HCT116 (cell line): ENCODE measurements at regions not wholly inside any gene's neighbourhood (a gene's known extent, or its start where the extent isn't known, plus 50 kb on each side); places are given as distances from the start of the nearest gene placed in this dataset.

ENCODE experiments used
- CEBPB ChIP-seq: IDR thresholded peaks from 2 replicates; pipeline ENCODE4 v1.6.1; 2012; ENCODE audit warnings: low read depth
- CTCF ChIP-seq, 3 experiments: fragments of 200-600 bp in 1 of 3; sonication (generic) in 1 of 3; IDR thresholded peaks in 2 of 3; conservative IDR thresholded peaks in 1 of 3; 2 replicates each; pipeline ENCODE4 v1.5.1; 2012 to 2017; ENCODE audit warnings: low read depth in 2 of 3, low read length in 2 of 3, antibody characterized with exemption in 1 of 3, borderline replicate concordance in 1 of 3, control low read depth in 1 of 3, mild to moderate bottlenecking in 1 of 3, mixed read lengths in 1 of 3, mixed run types in 1 of 3, moderate library complexity in 1 of 3; ENCODE audit not compliant: insufficient read depth in 1 of 3
- ELF1 ChIP-seq: IDR thresholded peaks from 2 replicates; pipeline ENCODE4 v1.6.1; 2012; ENCODE audit warnings: low read depth, borderline replicate concordance
- EZH2 ChIP-seq: fragments of 200-600 bp; sonication (generic); IDR thresholded peaks from 2 replicates; pipeline ENCODE4 v1.6.1; 2017; ENCODE audit warnings: antibody characterized with exemption, mixed run types
- EZH2phosphoT487 ChIP-seq: fragments of 200-600 bp; IDR thresholded peaks from 2 replicates; pipeline ENCODE4 v1.6.1; 2018; ENCODE audit warnings: antibody characterized with exemption, borderline replicate concordance
- POLR2A ChIP-seq: IDR thresholded peaks from 2 replicates; pipeline ENCODE4 v1.7.0; 2011; ENCODE audit warnings: borderline replicate concordance; ENCODE audit not compliant: insufficient read depth, insufficient read length; ENCODE audit errors: extremely low read depth
- SIN3A ChIP-seq: IDR thresholded peaks from 2 replicates; pipeline ENCODE4 v1.6.1; 2012; ENCODE audit warnings: low read depth
- TCF7L2 ChIP-seq: IDR thresholded peaks from 2 replicates; pipeline ENCODE4 v1.7.0; 2011; ENCODE audit warnings: borderline replicate concordance, inconsistent platforms; ENCODE audit not compliant: insufficient read depth, insufficient read length; ENCODE audit errors: extremely low read depth
- TF ChIP-seq, protein P1 (sequence below): IDR thresholded peaks from 2 replicates; pipeline ENCODE4 v1.6.1; 2012; ENCODE audit warnings: low read depth

- TF ChIP-seq ELF1, result no peak
- TF ChIP-seq CEBPB, result no peak
- no peak for TF ChIP-seq CTCF (IDR thresholded peaks at IDR 0.05 in 2 of 3, conservative IDR thresholded peaks at IDR 0.05 in 1 of 3; ENCODE audit: borderline replicate concordance in 1 of 3, insufficient read depth in 1 of 3, low read depth in 2 of 3, low read length in 2 of 3)
- no peak for TF ChIP-seq EZH2phosphoT487
- TF ChIP-seq POLR2A, result no peak
- TF ChIP-seq EZH2, result no peak
- TF ChIP-seq, protein P1, sequence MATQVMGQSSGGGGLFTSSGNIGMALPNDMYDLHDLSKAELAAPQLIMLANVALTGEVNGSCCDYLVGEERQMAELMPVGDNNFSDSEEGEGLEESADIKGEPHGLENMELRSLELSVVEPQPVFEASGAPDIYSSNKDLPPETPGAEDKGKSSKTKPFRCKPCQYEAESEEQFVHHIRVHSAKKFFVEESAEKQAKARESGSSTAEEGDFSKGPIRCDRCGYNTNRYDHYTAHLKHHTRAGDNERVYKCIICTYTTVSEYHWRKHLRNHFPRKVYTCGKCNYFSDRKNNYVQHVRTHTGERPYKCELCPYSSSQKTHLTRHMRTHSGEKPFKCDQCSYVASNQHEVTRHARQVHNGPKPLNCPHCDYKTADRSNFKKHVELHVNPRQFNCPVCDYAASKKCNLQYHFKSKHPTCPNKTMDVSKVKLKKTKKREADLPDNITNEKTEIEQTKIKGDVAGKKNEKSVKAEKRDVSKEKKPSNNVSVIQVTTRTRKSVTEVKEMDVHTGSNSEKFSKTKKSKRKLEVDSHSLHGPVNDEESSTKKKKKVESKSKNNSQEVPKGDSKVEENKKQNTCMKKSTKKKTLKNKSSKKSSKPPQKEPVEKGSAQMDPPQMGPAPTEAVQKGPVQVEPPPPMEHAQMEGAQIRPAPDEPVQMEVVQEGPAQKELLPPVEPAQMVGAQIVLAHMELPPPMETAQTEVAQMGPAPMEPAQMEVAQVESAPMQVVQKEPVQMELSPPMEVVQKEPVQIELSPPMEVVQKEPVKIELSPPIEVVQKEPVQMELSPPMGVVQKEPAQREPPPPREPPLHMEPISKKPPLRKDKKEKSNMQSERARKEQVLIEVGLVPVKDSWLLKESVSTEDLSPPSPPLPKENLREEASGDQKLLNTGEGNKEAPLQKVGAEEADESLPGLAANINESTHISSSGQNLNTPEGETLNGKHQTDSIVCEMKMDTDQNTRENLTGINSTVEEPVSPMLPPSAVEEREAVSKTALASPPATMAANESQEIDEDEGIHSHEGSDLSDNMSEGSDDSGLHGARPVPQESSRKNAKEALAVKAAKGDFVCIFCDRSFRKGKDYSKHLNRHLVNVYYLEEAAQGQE, result no peak
- no peak for TF ChIP-seq SIN3A
- no peak for TF ChIP-seq TCF7L2
Measured at GRCh38 chr7:94286111-94286510, 108.6 kb upstream of the COL1A2 start.
